Naive thymus-derived CD8-positive, alpha-beta T cell (primary cell): ENCODE measurements at regions not wholly inside any gene's neighbourhood (a gene's known extent, or its start where the extent isn't known, plus 50 kb on each side); places are given as distances from the start of the nearest gene placed in this dataset.

Experiments
- ATAC-seq, 2 donors: fragments of 150-1000 bp; cut with Tn5 transposase in 1 of 2; sonication (Bioruptor Pico), chemical (Tn5 transposase) in 1 of 2; 1 replicate in 1 of 2; 2 replicates in 1 of 2; pipeline ENCODE4 v1.10.0; 2021; ENCODE audit warnings: mild to moderate bottlenecking in 2 of 2, moderate library complexity in 2 of 2
- POLR2A ChIA-PET: fragments of 350-600 bp; sonication (Branson Sonifier 250); formaldehyde crosslinking; loops from one replicate; lab custom pipeline; 2021; ENCODE audit warnings: antibody characterized with exemption; lab: Charles Lee
- DNase-seq, 10 donors: peaks; one replicate each; pipeline versions ENCODE4 v3.0.0 to v3.0.0-alpha.2; 2020 to 2022
- H3K27ac Mint-ChIP-seq, 10 donors: one replicate each; pipeline ENCODE4 v1.8.0; 2020 to 2022; ENCODE audit warnings: mild to moderate bottlenecking in 10 of 10, mixed read lengths in 10 of 10, moderate library complexity in 4 of 10, inconsistent platforms in 1 of 10
- H3K27me3 Mint-ChIP-seq, 5 donors: one replicate each; pipeline ENCODE4 v1.8.0; 2021 to 2022; ENCODE audit warnings: mixed read lengths in 5 of 5
- H3K36me3 Mint-ChIP-seq, 3 donors: one replicate each; pipeline ENCODE4 v1.8.0; 2020 to 2022; ENCODE audit warnings: mixed read lengths in 3 of 3, mild to moderate bottlenecking in 2 of 3, inconsistent platforms in 1 of 3
- H3K4me1 Mint-ChIP-seq, 4 donors: one replicate each; pipeline ENCODE4 v1.8.0; 2021 to 2022; ENCODE audit warnings: mixed read lengths in 4 of 4
- H3K4me3 Mint-ChIP-seq, 10 donors: one replicate each; pipeline ENCODE4 v1.8.0; 2020 to 2022; ENCODE audit warnings: mild to moderate bottlenecking in 10 of 10, mixed read lengths in 10 of 10, moderate library complexity in 6 of 10, inconsistent platforms in 1 of 10
- H3K9me3 Mint-ChIP-seq, 9 donors: one replicate each; pipeline ENCODE4 v1.8.0; 2020 to 2022; ENCODE audit warnings: mixed read lengths in 9 of 9, mild to moderate bottlenecking in 3 of 9, inconsistent platforms in 1 of 9, moderate library complexity in 1 of 9

DNA sequence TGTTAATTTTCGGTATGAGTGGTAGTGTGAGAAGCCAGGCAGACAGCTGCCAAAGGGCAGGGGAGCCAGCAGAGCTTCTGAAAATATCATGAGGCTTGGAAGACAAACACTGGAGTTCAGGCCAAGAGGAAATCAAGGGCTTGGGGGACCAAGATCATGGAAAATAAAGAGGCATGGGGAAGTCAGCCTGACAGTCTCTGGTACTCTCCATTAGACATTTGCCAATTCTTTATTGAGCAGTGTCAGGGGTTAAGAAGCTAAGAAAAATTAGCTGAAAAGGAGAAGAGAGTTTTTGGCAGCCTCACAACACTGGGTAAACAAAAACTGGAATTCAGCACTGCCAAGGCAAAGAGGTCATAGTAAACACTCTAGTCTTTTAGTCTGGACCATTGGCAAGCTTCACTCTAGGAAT is 612.7 kb downstream of the EPHA4 start:
- H3K9me3 Mint-ChIP-seq: peaks cover 0 to 5% (median 0%) of the 10 kb centered on the region in 9 donors
- no peaks in the 10 kb centered on the region for H3K36me3 Mint-ChIP-seq
- POLR2A ChIA-PET: no interaction called here

DNA sequence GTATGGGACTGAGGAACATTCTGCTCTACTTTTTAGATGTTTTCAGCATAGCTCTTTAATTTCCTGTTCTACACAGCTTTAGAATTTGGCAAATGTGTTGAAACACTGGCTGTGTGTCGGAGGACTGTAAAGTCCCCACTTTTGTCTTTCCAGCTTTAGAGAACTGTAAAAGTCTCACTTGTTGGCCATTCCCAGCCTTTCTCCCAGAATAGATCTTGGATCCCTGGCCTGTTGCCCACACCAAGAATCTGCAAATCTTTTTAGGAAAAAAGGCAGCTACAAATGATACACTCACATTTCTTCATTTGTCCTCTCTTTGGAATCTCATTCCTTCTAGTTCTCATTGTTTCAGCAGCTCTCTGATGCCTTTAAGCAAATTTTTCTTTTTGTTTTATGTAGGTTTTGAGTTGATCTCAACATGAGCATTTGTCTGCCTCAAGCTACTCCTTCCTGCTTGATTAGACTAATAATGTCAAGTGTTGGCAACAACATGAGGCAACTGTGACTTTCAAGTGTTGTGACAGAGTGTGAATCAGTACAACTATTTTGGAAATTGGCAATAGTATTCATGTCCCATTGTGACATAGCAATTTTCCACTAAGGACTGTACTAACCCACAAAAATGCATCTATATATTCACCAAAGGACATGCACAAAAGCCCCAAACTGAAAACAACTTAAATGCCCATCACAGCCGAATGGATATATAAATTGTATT is 610.8 kb downstream of the EPHA4 start:
- no peak for ATAC-seq
- H3K9me3 Mint-ChIP-seq: peaks cover 0 to 5% (median 0%) of the 10 kb centered on the region in 9 donors
- no peak overlapping the region for H3K4me3 Mint-ChIP-seq
- POLR2A ChIA-PET: no interaction called here
- no peak for DNase-seq
- no peak overlapping the region for H3K27ac Mint-ChIP-seq
- H3K4me1 Mint-ChIP-seq: no peaks in the 10 kb centered on the region
- H3K27me3 Mint-ChIP-seq: peaks cover 0 to 2% (median 0%) of the 10 kb centered on the region in 5 donors
- no peaks in the 10 kb centered on the region for H3K36me3 Mint-ChIP-seq

More for the DNA sequence above, 612.7 kb downstream of the EPHA4 start:
- no peak for DNase-seq
- no peak for ATAC-seq
- Mint-ChIP-seq H3K27me3 (peaks cover 0 to 2% (median 0%) of the 10 kb centered on the region in 5 donors), H3K4me1 (no peaks in the 10 kb centered on the region), H3K4me3 (no peak overlapping the region), H3K27ac (no peak overlapping the region)

GRCh38 chr2:220962556-220962955 is 609.5 kb downstream of the EPHA4 start:
- no peak overlapping the region for H3K27ac Mint-ChIP-seq
- no peaks in the 10 kb centered on the region for H3K4me1 Mint-ChIP-seq
- H3K27me3 Mint-ChIP-seq: peaks cover 0 to 2% (median 0%) of the 10 kb centered on the region in 5 donors
- POLR2A ChIA-PET: no interaction called here
- peaks cover 0 to 5% (median 0%) of the 10 kb centered on the region in 9 donors for H3K9me3 Mint-ChIP-seq
- DNase-seq: no peak
- ATAC-seq: no peak
- H3K36me3 Mint-ChIP-seq: no peaks in the 10 kb centered on the region
- H3K4me3 Mint-ChIP-seq: no peak overlapping the region

GRCh38 chr2:220963076-220963475 is 609.0 kb downstream of the EPHA4 start:
- peaks cover 0 to under 1% (median 0%) of the 10 kb centered on the region in 5 donors for H3K27me3 Mint-ChIP-seq
- no peak for ATAC-seq
- no peaks in the 10 kb centered on the region for H3K4me1 Mint-ChIP-seq
- no peaks in the 10 kb centered on the region for H3K36me3 Mint-ChIP-seq
- peaks cover 0 to 5% (median 0%) of the 10 kb centered on the region in 9 donors for H3K9me3 Mint-ChIP-seq
- no peak overlapping the region for H3K27ac Mint-ChIP-seq
- H3K4me3 Mint-ChIP-seq: no peak overlapping the region
- no peak for DNase-seq
- POLR2A ChIA-PET: no interaction called here

GRCh38 chr2:220963930-220964329 is 608.2 kb downstream of the EPHA4 start:
- no peak for DNase-seq
- POLR2A ChIA-PET: no interaction called here
- Mint-ChIP-seq H3K4me3 (no peak overlapping the region), H3K4me1 (no peaks in the 10 kb centered on the region), H3K9me3 (peaks cover 0 to 4% (median 0%) of the 10 kb centered on the region in 9 donors), H3K36me3 (no peaks in the 10 kb centered on the region), H3K27me3 (no peaks in the 10 kb centered on the region), H3K27ac (no peak overlapping the region)
- ATAC-seq: no peak

DNA sequence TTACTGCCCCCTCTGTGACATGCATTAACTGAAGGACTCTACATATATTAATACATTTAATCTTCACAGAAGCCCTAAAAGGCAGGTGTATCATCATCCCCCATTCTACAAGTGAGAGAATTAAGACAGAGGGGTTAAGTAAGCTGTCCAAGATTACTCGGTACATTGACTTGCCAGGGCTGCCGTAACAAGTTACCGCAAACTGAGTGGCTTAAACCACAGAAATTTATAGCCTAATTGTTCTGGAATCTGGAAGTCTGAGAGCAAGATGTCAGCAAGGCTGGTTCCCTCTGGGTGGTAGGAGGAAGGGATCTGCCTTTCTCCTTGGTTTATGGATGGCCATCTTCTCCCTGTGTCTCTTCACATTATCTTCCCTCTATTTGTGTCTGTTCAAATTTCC is 605.5 kb downstream of the EPHA4 start:
- POLR2A ChIA-PET: no interaction called here
- no peak overlapping the region for H3K27ac Mint-ChIP-seq
- H3K4me3 Mint-ChIP-seq: no peak overlapping the region
- DNase-seq (no peak), ATAC-seq (no peak)
- H3K36me3 Mint-ChIP-seq: no peaks in the 10 kb centered on the region
- H3K4me1 Mint-ChIP-seq: peaks cover 0 to 3% (median 0%) of the 10 kb centered on the region in 4 donors
- peaks cover 0 to 6% (median 0%) of the 10 kb centered on the region in 5 donors for H3K27me3 Mint-ChIP-seq
- H3K9me3 Mint-ChIP-seq: peaks cover 0 to 11% (median 0%) of the 10 kb centered on the region in 9 donors

GRCh38 chr2:220969348-220969747 is 602.8 kb downstream of the EPHA4 start:
- Mint-ChIP-seq H3K4me1 (peaks cover 0 to 3% (median 0%) of the 10 kb centered on the region in 4 donors), H3K27me3 (peaks cover 0 to 8% (median 1%) of the 10 kb centered on the region in 5 donors), H3K27ac (no peak overlapping the region), H3K9me3 (peaks cover 0 to 11% (median 0%) of the 10 kb centered on the region in 9 donors), H3K4me3 (no peak overlapping the region), H3K36me3 (no peaks in the 10 kb centered on the region)
- POLR2A ChIA-PET: no interaction called here
- DNase-seq (no peak), ATAC-seq (no peak)

DNA sequence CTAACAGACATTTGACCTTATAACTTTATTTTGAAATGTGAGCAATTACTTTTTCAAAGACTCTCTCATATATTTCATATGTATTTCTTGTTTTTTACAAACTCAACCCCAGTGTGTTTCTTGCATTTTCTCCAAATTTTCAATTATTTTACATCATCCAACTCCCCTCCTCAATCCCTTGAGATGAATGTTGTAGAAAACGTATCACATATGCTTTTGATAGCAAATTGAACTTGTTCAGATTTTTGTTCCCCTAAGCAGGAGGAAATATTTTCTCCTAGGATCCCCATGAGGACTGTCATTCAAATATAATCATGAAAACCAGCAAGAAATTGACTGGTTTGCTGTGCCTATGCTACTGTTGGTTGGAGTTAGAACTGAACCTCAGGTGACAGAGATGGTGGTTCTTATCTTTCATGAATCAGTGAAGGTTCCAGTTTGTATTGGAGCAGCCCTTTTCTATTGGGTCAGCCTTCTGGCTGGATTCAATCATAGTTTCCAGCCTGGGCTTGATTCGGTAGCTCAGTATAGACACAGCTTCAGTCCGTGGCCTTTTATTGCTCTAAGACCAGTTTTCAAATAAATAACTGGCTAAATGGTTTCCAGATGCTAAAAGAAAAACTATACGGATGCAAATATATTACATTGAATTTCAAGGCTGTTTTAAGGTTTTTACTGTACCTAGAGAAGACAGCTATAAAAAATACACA is 591.0 kb downstream of the EPHA4 start:
- no peak overlapping the region for H3K27ac Mint-ChIP-seq
- POLR2A ChIA-PET: no interaction called here
- peaks cover 0 to 4% (median 0%) of the 10 kb centered on the region in 3 donors for H3K36me3 Mint-ChIP-seq
- H3K4me1 Mint-ChIP-seq: no peaks in the 10 kb centered on the region
- DNase-seq (no peak), ATAC-seq (no peak)
- no peak overlapping the region for H3K4me3 Mint-ChIP-seq
- H3K9me3 Mint-ChIP-seq: peaks cover 4 to 12% (median 8%) of the 10 kb centered on the region in 9 donors
- peaks cover 0 to 5% (median 3%) of the 10 kb centered on the region in 5 donors for H3K27me3 Mint-ChIP-seq

DNA sequence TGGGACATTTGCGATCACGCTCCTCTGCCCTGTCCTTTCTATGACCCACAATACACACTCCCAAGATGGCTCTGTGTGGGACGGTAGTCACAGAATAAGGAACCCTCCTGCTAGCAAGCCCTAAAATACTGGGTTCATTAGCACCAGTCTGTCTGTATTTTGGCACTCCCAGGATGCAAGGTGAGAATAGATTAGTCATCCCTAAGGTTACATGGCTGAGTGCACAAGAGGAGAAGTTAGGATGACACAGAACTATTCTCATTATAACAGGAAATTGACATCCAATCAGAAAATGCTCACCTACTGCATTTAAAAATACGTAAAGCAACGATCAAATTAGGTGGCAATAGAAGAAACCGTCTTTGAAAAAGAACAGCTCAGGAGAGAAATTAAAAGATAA is 590.2 kb downstream of the EPHA4 start:
- no peak overlapping the region for H3K27ac Mint-ChIP-seq
- H3K9me3 Mint-ChIP-seq: peaks cover 4 to 12% (median 8%) of the 10 kb centered on the region in 9 donors
- POLR2A ChIA-PET: no interaction called here
- peaks cover 0 to 5% (median 3%) of the 10 kb centered on the region in 5 donors for H3K27me3 Mint-ChIP-seq
- peaks cover 0 to 4% (median 0%) of the 10 kb centered on the region in 3 donors for H3K36me3 Mint-ChIP-seq
- DNase-seq (no peak), ATAC-seq (no peak)
- no peaks in the 10 kb centered on the region for H3K4me1 Mint-ChIP-seq
- no peak overlapping the region for H3K4me3 Mint-ChIP-seq

DNA sequence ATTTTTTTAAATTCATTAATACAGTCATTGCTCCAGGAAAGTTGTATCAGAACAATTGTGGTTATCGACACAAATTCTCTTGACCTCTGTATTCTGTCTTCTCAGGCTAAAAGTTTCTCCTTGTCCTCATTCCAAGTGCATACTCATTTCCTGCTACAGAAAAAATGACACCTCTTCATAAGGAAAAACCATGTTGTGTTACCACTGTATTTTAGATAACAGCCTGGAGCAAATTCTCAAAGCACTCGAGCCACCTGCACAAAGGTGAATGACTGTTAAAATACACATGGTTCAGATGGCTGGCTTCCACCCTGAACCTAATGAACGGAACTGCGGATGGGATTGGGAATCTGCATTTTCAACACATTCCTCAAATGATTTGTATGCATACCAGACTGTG is 586.5 kb downstream of the EPHA4 start:
- DNase-seq (no peak), ATAC-seq (no peak)
- Mint-ChIP-seq H3K4me1 (no peaks in the 10 kb centered on the region), H3K27ac (no peak overlapping the region), H3K27me3 (peaks cover 0 to 5% (median 3%) of the 10 kb centered on the region in 5 donors), H3K4me3 (no peak overlapping the region), H3K36me3 (no peaks in the 10 kb centered on the region), H3K9me3 (peaks cover 0 to 5% (median 0%) of the 10 kb centered on the region in 9 donors)
- POLR2A ChIA-PET: no interaction called here

- POLR2A ChIA-PET: interaction anchor here (0.6 kb wide), 1 partner anchor 1226 kb away, joined by 3 read pairs; no protein-coding TSS in a partner anchor
- ATAC-seq: no peak
Observed at GRCh38 chr2:220987839-220988238, 584.3 kb downstream of the EPHA4 start.

DNA sequence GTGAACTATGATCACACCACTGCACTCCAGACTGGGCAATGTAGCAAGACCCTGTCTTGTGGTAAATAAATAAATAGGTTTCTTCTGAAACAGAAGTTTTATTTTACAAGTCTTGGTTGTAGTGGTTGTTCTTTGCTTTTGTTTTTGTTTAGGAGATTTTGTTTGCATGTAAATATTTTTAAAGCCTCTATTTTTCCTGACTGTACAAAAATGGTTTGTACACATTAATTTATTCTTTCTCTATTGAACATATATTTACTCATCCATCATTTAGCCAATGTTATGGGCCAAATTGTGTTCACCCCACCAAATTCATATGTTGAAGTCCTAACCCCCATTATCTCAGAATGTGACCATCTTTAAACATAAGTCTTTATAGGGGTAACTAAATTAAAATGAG is 580.1 kb downstream of the EPHA4 start:
- H3K4me1 Mint-ChIP-seq: no peaks in the 10 kb centered on the region
- ATAC-seq (no peak), DNase-seq (no peak)
- peaks cover 0 to 6% (median 3%) of the 10 kb centered on the region in 5 donors for H3K27me3 Mint-ChIP-seq
- H3K27ac Mint-ChIP-seq: no peak overlapping the region
- H3K9me3 Mint-ChIP-seq: peaks cover 0 to 1% (median 0%) of the 10 kb centered on the region in 9 donors
- POLR2A ChIA-PET: no interaction called here
- H3K36me3 Mint-ChIP-seq: no peaks in the 10 kb centered on the region
- H3K4me3 Mint-ChIP-seq: no peak overlapping the region

More at GRCh38 chr2:220987839-220988238, 584.3 kb downstream of the EPHA4 start:
- no peaks in the 10 kb centered on the region for H3K9me3 Mint-ChIP-seq
- no peaks in the 10 kb centered on the region for H3K36me3 Mint-ChIP-seq
- no peak overlapping the region for H3K27ac Mint-ChIP-seq
- no peak overlapping the region for H3K4me3 Mint-ChIP-seq
- no peak for DNase-seq
- peaks cover 0 to 6% (median 3%) of the 10 kb centered on the region in 5 donors for H3K27me3 Mint-ChIP-seq
- H3K4me1 Mint-ChIP-seq: no peaks in the 10 kb centered on the region

DNA sequence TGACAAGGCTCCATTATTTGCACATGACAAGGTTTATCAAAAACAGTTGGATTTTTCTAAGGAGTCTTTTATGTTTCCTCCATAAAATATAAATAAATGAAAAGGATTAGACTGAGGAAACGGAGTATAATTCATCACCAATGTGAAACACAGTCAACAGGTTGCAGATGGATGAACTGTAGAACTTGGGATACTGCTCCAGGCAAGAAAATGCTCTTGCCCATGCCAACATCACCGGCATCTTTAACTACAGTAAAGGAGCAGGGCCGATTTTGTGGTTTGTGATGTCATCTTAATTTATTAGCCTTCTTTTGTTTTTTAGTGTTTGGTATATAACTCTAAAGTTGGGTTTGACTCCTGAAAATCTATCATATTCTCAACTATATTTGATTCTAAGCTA is 577.3 kb downstream of the EPHA4 start:
- H3K27ac Mint-ChIP-seq: no peak overlapping the region
- H3K4me1 Mint-ChIP-seq: no peaks in the 10 kb centered on the region
- peaks cover 0 to 6% (median 3%) of the 10 kb centered on the region in 5 donors for H3K27me3 Mint-ChIP-seq
- H3K9me3 Mint-ChIP-seq: peaks cover 0 to 1% (median 0%) of the 10 kb centered on the region in 9 donors
- POLR2A ChIA-PET: no interaction called here
- H3K4me3 Mint-ChIP-seq: no peak overlapping the region
- no peaks in the 10 kb centered on the region for H3K36me3 Mint-ChIP-seq
- no peak for DNase-seq
- no peak for ATAC-seq
